ENCODE measurements at regions not wholly inside any gene's neighbourhood (a gene's known extent, or its start where the extent isn't known, plus 50 kb on each side); places are given as distances from the start of the nearest gene placed in this dataset.
"Not testable (repeated sequence)": the region's sequence is repeated elsewhere in the genome, so short reads cannot be mapped to it uniquely, and the experiment has no call there.

DNA sequence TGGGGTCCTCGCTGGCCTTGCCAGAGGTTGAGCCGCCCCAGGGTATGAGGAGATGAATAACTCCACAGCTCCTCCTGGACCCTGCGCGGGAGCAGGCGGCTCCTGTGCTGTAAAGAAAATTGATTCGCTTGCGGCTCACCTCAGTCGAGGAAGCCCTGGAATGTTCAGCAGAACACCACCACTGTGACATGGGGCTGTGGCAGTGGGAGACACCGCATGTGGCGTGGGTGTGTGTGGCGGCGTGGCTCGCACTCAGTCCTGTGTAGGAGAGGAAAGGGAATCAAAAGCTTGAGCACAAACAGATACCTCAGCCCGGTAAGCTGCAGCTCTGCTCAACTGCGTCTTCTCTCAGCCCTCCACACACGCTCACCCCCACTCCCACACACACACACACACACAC is 295.9 kb upstream of the ADGRL2 start:
- intact Hi-C loops (cut with DNase I); DNase-seq (ENCODE audit: low spot score): not testable (repeated sequence)

DNA sequence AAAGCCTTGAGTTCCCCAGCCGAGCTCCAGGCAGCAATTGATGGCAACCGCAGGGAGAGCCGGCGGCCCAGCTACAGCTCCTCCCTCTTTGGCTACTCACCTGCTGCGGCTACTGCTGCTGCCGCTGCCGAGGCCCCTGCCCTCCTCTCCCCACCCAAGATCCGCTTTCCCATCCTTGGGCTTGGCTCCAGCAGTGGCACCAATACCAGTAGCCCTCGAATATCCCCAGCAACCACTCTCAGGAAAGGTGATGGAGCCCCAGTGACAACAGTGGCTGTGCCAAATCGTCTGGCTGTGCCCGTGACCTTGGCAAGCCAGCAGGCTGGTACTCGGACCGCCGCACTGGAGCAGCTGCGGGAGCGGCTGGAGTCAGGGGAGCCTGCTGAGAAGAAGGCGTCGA is 298.0 kb upstream of the ADGRL2 start:
- intact Hi-C loops (cut with DNase I); DNase-seq (ENCODE audit: low spot score): not testable (repeated sequence)

DNA sequence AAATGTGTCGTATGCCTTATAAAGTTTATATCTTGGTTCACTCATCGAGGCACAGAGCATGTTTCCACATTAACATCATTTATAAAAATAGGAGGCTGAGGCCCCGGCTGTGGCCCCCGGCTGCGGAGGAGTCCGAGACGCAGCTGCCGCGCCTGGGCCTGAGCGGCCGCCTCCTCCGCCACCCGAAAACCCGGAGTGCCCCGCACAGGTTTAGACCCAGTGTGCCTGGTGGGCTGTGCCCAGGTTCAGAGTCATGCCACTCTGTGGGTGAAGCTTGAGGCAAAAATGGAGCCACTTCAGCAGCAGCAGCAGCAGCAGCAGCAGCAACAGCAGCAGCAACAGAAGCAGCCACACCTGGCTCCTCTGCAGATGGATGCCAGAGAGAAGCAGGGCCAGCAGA is 299.2 kb upstream of the ADGRL2 start:
- DNase-seq (ENCODE audit: low spot score); intact Hi-C loops (cut with DNase I): not testable (repeated sequence)

DNA sequence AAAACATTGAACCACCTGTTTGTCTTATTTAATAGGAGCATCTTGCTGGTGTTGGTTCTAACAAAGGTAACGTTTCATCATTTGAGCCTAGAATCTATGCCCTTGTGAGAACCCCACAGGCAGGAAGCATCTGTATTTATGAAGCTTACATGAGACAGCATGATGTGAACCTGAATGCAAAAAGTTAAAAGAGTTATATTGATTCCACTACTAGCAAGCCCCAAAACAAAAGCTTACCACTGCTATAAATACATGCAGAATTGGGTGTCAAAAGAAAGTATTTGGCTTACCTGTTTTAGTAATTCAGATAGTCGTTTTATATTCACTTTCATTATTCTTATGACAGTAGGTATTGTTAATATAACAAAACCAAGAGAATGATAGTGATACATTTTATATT is 301.2 kb upstream of the ADGRL2 start:
- intact Hi-C loops (cut with DNase I), result loop anchor here (5.0 kb wide), 2 partner anchors 87 to 303 kb away; partner anchors contain the start of gene ADGRL2
- DNase-seq (ENCODE audit: low spot score), result no peak

DNA sequence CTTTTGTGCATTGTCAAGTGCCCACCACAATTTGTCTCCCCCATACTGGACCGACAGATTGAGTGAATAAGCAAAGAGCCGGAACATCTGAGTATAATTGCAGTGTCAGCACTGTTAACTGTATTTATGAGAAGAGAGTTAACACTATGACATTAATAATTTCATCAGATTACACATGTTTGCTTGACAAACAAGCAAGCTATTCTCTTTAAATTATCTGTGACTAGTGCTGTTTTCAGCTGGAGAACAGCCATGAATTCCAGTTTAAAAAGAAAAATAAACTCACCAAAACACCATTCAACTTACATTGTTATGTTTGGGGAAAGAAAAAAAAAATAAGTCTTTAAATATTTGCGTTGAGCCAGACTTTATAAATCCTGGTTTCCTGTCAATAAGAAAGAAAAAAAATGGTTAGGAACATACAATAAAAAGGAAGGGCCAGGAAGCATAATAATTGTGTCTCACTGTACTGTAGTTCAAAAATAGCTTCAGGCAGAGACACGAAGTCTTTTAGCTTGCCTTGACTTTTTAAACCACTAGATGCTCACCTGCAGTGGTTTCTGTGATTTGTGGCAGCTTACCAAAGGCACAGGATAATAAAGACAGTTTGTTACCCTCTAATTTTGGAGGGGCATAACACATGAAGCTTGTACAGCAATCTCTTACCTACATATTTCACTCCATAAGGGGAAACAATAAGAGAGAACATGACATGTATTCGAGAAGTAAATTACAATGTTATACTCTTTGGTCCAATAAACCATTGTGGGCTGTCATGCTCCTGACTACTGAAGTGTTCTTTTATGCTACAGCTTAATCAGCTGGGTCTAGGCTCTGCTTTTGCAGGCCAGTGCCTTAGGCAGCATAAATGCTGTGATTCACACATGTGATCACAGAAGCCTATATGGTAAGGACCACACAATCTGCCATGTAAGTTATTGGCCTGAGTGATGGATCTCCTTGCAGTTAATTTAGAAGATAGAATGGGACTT is 302.0 kb upstream of the ADGRL2 start:
- no peak for DNase-seq (ENCODE audit: low spot score)
- intact Hi-C loops (cut with DNase I), result loop anchor here (5.0 kb wide), 2 partner anchors 86 to 304 kb away; partner anchors contain the start of gene ADGRL2

DNA sequence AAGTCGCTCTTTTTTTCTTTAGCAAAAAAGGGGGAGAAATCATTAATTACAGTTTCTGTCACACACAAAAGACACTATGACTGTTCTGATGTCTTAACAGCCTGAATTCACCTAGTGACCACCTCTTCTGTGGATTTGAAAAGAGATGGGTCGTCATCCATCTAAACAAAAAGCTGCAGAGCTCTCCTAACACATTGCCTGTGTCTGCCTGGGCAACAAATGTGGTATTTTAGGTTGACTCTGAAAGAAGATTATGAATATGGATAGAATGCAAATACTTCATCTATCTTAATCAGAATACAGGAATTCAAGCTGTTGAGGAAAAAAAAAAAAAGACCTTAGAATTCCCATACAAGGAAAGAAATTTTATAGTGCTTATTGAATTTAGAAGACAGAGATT is 304.4 kb upstream of the ADGRL2 start:
- intact Hi-C loops (cut with DNase I), result loop anchor here (5.0 kb wide), 2 partner anchors 84 to 306 kb away; partner anchors contain the start of gene ADGRL2
- DNase-seq (ENCODE audit: low spot score), result no peak

DNA sequence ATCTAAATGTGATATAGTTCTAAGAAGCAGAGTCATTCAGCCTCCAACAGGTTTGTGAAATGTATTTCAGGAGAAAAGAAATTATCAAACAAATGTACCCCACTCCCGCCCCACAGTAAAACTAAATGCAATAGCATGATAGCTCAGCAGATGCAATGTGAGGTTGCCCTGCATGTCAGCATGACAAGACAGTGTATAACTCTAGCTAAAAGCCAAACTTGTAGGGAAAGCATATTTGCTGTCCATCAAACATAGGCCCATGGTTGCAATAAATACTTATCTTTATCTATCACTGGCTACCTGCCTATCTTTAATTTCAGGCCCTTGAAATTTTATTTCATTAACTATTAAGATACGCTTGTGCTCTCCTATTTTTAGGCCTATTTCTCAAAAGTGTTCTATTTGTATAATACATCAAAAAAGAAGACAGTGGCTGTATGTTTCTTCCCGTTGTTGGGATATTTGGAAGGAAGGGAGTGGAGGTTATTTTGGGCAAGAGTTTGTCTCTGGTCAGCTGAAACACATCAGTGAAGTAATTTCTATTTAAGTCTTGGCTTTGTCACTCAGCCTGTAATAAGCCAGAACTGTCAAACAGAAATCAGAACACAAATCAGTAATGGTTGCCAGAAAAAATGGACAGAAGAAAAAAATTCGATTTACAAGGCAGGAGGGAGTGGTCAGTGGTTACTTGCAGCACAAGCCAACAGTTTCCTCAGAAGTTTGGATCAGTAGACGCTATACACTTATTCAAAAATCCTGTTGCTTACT is 307.4 kb upstream of the ADGRL2 start:
- intact Hi-C loops (cut with DNase I), result loop anchor here (2.0 to 5.0 kb wide), 2 partner anchors 14 to 186 kb away; no protein-coding TSS in a partner anchor
- no peak for DNase-seq (ENCODE audit: low spot score)

DNA sequence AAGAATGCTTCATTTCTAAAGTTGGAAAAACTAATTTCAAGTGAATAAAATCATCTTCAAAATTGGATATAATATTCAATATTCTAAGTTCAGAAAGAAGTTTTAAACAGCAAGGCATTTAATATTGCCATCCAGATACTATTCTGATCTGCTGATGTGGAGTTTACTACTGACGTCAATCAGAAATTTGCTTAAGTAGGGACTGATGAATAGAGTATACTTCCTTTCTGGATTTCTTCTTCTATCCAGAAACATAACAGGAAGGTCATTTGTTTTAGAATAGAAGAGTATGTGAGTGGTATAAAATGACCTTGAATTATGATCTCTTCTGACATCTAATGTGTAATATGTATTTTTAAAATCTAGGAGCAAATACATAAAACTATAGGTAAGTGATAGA is 308.1 kb upstream of the ADGRL2 start:
- intact Hi-C loops (cut with DNase I), result loop anchor here (2.0 to 5.0 kb wide), 2 partner anchors 14 to 185 kb away; no protein-coding TSS in a partner anchor
- DNase-seq (ENCODE audit: low spot score), result no peak

DNA sequence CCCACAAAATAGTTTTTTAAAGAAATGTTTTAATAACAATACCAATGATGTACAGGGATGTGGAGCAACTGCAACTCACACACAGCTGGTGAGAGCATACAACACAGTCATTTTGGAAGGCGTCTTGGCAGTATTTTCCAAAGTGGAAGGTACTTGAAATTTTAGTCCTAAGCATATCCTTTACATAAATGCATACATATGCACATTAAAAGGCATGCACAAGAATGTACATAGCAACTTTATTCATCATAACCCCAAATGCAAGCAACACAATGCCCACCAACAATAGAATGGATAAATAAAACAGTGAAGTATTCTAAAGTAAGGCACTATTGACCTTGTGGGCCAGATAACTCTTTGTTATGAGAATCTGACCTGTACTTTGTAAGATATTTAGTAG is 310.1 kb upstream of the ADGRL2 start:
- no peak for DNase-seq (ENCODE audit: low spot score)
- intact Hi-C loops (cut with DNase I), result loop anchor here (5.0 kb wide), 1 partner anchor 183 kb away; no protein-coding TSS in a partner anchor

DNA sequence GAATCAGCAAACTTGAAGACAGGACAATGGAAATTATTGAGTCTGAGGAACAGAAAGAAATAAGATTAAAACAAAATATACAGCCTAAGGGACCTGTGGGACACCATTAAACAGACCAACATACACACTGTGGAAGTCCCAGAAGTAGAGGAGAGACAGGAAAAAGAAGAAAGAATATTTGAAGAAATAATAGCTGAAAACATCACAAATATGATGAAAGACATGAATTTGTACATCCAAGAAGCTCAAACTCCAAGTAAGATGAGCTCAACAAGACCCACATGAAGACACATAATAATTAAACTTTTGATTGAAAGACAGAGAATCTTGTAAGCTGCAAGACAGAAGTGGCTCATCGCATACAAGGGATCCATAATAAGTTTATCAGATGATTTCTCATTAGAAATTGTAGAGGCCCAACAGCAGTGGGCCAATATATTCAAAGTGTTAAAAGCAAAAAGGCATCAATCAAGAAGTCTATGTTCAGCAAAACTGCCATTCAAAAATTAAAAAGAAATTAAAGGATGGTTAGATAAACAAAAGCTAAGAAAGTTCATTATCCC is 311.3 kb upstream of the ADGRL2 start:
- intact Hi-C loops (cut with DNase I), result no loop called here
- DNase-seq (ENCODE audit: low spot score), result no peak

DNA sequence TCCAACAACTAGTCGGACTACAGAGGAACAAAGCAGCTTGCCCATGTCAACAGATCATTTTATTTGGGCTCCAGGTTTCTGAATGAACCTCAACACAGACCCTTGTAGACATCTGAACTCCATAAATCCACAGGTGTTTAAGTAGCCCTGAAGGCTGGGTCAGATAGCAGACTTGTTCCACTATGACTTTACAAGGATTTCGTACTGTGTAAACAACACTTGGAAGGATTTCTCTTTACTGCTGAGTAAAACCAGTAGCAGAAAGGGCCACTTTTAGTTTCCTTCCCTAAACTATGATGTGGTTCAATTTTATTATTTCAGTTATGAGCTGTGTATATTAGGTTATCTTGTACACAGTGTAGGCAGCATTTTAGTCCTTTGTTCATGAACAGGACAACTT is 316.4 kb upstream of the ADGRL2 start:
- intact Hi-C loops (cut with DNase I), result no loop called here
- no peak for DNase-seq (ENCODE audit: low spot score)

DNA sequence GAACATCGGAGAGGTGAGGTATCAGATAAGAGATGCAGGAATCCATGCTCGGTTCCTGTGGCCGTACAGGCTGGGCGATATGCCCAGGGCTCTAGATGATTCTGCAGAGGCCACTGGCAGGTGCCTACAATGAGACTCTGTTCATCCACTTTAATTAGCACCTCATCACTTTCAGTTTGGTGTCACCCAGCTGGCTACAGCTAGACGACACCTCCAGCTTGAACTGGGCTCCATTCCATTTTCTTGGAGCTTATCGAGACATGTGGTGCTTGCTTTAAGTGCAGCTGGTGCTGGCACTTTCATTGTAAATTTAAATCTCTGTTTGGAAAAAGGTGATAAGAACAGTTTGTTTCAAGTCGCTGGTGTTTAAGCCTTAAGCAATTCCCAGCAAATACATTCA is 322.5 kb upstream of the ADGRL2 start:
- intact Hi-C loops (cut with DNase I), result loop anchor here (2.0 to 5.0 kb wide), 3 partner anchors 15 to 166 kb away; no protein-coding TSS in a partner anchor
- DNase-seq (ENCODE audit: low spot score), result peak; percentile 79

DNA sequence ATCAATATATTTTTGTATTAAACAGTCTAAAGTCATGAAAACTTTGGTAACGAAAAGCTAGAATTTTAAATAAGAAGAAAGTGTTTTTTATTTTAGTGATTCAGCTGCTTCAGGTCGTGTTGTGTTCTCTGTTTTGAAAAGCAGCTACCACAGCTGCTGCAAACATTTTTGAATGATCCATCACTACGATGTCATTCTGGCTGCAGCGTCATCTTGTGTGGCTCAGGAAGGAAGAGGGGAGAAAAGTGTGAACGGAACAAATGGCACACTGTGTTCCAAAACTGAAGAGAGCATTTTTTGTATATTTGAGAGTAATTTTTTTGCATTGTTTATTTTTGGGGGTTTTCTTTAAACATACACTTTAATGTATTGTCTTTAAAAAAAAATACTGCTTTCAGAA is 323.0 kb upstream of the ADGRL2 start:
- intact Hi-C loops (cut with DNase I), result loop anchor here (2.0 to 5.0 kb wide), 3 partner anchors 15 to 165 kb away; no protein-coding TSS in a partner anchor
- DNase-seq (ENCODE audit: low spot score), result no peak

DNA sequence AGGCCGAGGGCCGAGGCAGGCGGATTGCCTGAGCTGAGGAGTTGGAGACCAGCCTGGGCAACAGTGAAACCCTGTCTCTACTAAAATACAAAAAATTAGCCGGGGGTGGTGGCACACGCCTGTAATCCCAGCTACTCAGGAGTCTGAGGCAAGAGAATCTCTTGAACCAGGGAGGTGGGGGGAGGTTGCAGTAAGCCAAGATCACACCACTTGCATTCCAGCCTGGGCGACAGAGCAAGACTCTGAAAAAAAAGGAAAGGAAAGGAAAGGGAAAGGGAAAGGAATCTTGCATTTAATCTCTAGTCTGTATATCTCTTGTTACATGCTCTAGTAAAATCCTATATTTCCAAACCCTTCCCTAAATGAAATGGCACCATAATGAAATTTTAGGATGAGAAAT is 328.3 kb upstream of the ADGRL2 start:
- DNase-seq (ENCODE audit: low spot score), result no peak
- intact Hi-C loops (cut with DNase I), result no loop called here

DNA sequence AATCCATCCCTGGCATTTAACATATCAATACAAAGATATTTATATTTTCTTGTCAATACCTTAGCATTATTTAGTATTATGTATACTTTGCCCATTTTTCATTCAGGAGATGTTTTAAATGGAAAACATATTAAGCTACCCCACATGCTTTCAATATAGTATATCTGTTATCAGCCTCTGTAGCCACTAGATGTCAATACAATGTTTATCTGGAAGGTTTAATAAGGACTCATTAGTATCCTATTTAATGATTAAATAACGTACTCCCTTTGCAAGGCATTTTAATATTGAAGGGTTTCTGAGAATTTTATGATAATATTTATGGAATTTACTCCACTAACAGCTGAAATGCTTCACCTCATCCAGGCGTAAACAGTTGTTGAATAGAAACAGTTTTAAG is 329.5 kb upstream of the ADGRL2 start:
- DNase-seq (ENCODE audit: low spot score), result no peak
- intact Hi-C loops (cut with DNase I), result no loop called here

DNA sequence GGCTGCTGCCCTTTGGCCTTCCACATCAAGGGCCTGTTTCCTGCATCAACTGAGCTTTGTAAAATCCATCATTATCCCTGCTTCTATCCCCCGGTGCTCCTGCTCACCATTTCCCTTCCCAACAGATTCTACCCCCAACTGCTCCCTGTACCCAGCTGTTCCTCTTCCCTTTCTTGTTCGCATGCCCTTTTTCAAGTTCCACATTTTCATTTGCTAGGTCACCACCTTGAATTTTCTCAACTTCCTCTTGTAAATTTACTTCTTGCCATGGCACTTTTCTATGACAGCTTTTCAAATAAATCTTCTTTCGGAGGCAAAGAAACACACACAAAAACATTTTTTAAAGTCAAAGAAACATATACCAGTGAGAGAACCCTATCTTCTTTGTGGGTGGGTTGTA is 330.5 kb upstream of the ADGRL2 start:
- intact Hi-C loops (cut with DNase I), result no loop called here

DNA sequence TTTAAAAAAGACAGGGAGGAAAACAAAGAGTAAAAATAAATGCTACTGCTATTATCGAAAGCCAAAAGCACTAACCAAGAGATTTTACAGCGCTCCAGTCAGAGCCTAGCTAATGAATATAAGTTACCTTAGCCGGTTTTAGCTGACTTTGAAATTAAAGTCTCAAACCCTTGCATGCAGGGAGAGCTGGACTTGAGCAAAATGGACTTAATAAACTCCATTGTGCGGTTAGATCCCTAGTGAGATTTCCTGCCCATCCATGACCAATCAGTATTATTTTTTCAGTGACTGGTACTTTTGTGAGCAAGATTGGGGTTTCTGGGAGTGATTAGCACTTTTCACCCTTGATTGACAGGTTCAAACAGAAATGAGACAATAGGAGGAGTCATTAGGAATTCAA is 333.4 kb upstream of the ADGRL2 start:
- DNase-seq (ENCODE audit: low spot score), result no peak
- intact Hi-C loops (cut with DNase I), result no loop called here

More for the DNA sequence above, 330.5 kb upstream of the ADGRL2 start:
- no peak for DNase-seq (ENCODE audit: low spot score)

DNA sequence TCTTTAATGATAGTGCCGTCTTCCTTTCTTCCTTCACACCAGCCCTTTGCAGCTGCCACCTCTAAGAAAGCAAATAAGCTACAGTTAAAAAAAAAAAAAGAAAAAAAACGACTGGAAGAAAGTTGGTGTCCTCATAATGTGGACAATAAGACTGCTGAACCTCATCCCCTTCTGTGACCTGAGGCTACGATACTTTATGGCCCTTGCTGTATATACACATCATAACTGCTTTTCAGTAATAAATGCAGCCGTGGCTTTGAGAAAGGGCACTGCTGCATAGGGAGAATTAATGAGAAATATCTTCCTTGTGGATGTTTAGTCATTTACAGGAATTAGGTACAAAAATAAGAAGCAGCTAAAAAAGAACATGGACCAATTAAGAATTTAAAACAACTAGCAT is 333.8 kb upstream of the ADGRL2 start:
- DNase-seq (ENCODE audit: low spot score), result no peak
- intact Hi-C loops (cut with DNase I), result no loop called here

DNA sequence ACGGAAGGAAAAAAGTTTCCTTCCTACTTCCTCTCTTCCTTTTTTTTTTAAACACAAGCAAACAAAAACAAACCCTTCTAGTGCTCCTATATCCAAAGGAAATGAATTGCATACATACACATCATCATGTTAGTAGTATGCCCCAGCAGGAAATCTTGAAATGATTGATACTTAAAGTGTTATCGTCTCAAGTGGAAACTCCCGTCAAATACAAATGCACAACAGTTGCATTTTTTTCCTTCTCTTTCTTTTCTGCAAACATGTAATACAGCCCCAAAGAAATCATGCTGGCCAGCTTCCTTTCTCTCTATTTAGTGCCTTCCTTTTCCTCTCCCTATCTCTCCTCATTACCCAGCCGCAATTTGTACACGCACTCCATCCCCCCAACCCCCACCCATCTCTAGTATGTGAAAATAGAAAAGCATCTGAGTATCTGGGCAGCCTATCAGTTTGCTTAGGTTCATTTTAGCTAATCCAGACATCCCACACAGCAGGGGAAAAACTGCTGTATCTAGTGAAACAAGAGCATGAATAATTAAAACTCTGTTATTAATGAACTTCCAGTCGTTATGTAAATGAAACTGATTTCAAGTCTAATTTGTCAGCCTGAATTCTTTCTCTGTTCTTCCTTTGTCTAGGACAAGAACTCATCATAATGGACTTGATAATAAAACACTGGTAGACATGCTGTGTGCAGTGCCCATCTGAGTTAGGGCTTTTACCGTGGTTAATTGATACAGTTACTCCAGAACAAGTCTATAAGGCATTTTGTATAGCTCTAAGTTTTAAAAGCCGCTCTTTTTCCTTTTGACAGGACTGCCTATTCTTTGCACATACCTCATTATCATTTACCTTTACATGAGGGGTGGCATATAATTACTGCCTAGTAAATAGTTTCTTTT is 336.5 kb upstream of the ADGRL2 start:
- DNase-seq (ENCODE audit: low spot score), result no peak
- intact Hi-C loops (cut with DNase I), result no loop called here
